Right lobe of liver (tissue), 6 donors: ENCODE measurements at regions not wholly inside any gene's neighbourhood (a gene's known extent, or its start where the extent isn't known, plus 50 kb on each side); places are given as distances from the start of the nearest gene placed in this dataset.

ENCODE experiments used
- ATAC-seq, 4 donors: fragments of 200-7000 bp; cut with Tn5 transposase; one replicate each; pipeline ENCODE4 v1.9.1; 2020; ENCODE audit warnings: mild to moderate bottlenecking in 4 of 4, moderate library complexity in 4 of 4
- DNase-seq, 3 donors: peaks; one replicate each; pipeline ENCODE4 v3.0.0-alpha.2; 2020
- H3K27ac ChIP-seq, 3 donors: fragments of 200-600 bp; one replicate each; pipeline ENCODE4 v1.8.0; 2022
- H3K27me3 ChIP-seq, 2 donors: fragments of 200-600 bp; one replicate each; pipeline ENCODE4 v1.8.0; 2022
- H3K36me3 ChIP-seq, 4 donors: fragments of 200-600 bp; sonication (generic) in 1 of 4; one replicate each; pipeline versions ENCODE4 v1.5.1 to v1.8.0; 2017 to 2022; ENCODE audit warnings: control low read depth in 1 of 4
- H3K4me1 ChIP-seq, 4 donors: fragments of 200-600 bp; sonication (generic) in 1 of 4; one replicate each; pipeline versions ENCODE4 v1.5.1 to v1.8.0; 2017 to 2022; ENCODE audit warnings: control low read depth in 1 of 4
- H3K4me3 ChIP-seq, 3 donors: fragments of 200-600 bp; one replicate each; pipeline ENCODE4 v1.8.0; 2022
- H3K9me3 ChIP-seq, 4 donors: fragments of 200-600 bp; sonication (generic) in 1 of 4; one replicate each; pipeline versions ENCODE4 v1.5.1 to v1.8.0; 2017 to 2022; ENCODE audit warnings: control low read depth in 1 of 4
- POLR2A ChIP-seq: fragments of 450-650 bp; IDR thresholded peaks from one replicate; pipeline ENCODE4 v1.6.1; 2017; ENCODE audit warnings: antibody characterized with exemption, mild to moderate bottlenecking
- WGBS: methylation state at CpG from one replicate; pipeline ENCODE4 v1.1.6; 2018; ENCODE audit warnings: low coverage, low lambda C conversion rate; ENCODE audit not compliant: insufficient coverage; ENCODE audit errors: missing lambda C conversion rate; 5-methylcytosine and 5-hydroxymethylcytosine counted together
- intact Hi-C, 2 donors: fragments of 100-400 bp; cut with DNase I; formaldehyde crosslinking; loops; one replicate each; pipeline versions ENCODE4 v1.11.2 to v1.14.1; 2022
- TF ChIP-seq, protein P1 (sequence below), 4 donors: fragments of 200-600 bp in 3 of 4; fragments of 450-650 bp in 1 of 4; IDR thresholded peaks; one replicate each; pipeline versions ENCODE4 v1.5.1 to v1.8.0; 2016 to 2022; ENCODE audit warnings: antibody characterized with exemption in 4 of 4, mild to moderate bottlenecking in 2 of 4
- donor health status: DM: no; HTN: yes; CAD: no.
- donor health status: DM: no; HTN: no; CAD: no.
- donor health status: DM: no; HTN: no; CAD: no.
- donor health status: DM: no; HTN: yes; CAD: no.
- donor health status: DM: no; HTN: yes; CAD: no.

DNA sequence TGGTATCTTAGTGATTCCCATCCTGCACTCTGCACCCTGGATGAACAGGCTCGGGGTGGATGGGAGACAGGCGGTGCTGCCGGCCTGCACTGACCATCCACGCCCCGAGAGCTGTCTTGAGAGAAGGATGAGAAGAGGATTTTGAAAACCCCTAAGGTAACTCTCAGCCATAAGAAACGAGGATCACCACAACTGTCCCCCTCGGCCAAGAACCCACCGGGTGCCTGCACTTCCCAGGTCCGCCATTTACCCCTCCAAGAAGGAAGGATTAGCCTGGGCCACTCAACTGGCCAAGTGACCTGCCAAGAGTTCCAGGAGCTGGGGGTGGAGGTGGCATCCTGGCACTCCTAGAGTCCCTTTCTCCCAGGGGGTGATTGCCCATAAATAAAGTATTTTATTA, 302.4 kb upstream of the TNRC6C start:
- H3K4me1 ChIP-seq, result no peaks in the 10 kb centered on the region
- H3K4me3 ChIP-seq, result no peak overlapping the region
- H3K36me3 ChIP-seq, result no peaks in the 10 kb centered on the region
- 31% methylated on average over 4 of the region's 9 CpGs for WGBS
- no peaks in the 10 kb centered on the region for H3K9me3 ChIP-seq
- no peak for ATAC-seq
- no peak for TF ChIP-seq POLR2A
- TF ChIP-seq, protein P1, sequence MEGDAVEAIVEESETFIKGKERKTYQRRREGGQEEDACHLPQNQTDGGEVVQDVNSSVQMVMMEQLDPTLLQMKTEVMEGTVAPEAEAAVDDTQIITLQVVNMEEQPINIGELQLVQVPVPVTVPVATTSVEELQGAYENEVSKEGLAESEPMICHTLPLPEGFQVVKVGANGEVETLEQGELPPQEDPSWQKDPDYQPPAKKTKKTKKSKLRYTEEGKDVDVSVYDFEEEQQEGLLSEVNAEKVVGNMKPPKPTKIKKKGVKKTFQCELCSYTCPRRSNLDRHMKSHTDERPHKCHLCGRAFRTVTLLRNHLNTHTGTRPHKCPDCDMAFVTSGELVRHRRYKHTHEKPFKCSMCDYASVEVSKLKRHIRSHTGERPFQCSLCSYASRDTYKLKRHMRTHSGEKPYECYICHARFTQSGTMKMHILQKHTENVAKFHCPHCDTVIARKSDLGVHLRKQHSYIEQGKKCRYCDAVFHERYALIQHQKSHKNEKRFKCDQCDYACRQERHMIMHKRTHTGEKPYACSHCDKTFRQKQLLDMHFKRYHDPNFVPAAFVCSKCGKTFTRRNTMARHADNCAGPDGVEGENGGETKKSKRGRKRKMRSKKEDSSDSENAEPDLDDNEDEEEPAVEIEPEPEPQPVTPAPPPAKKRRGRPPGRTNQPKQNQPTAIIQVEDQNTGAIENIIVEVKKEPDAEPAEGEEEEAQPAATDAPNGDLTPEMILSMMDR (IDR thresholded peaks at IDR 0.05), result no peak
- intact Hi-C loops, result no loop called here
- no peak for DNase-seq
- H3K27ac ChIP-seq, result no peak overlapping the region
- no peaks in the 10 kb centered on the region for H3K27me3 ChIP-seq

DNA sequence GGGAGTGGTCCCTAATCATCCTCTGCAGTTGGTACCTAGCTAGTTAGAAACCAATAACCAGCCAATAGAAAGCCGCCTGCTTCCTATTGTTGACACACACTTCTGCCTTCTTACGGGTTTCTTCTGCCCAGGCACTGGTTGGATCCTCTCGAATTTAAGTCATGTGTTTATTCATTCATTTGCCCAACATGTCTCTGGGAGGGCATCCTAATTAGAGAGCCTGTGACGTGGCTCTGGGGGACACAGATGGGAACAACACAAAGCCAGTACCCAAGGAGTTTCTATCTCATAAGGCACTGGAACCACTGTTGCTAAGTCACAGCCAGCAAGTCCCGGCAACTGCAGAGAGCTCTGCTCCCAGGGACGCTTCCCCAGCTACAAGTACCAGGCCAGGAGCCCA, 300.7 kb upstream of the TNRC6C start:
- no peak overlapping the region for H3K4me3 ChIP-seq
- ATAC-seq (no peak), DNase-seq (no peak)
- H3K36me3 ChIP-seq, result no peaks in the 10 kb centered on the region
- no peaks in the 10 kb centered on the region for H3K27me3 ChIP-seq
- H3K27ac ChIP-seq, result no peak overlapping the region
- TF ChIP-seq, protein P1 (IDR thresholded peaks at IDR 0.05), result no peak
- no peak for TF ChIP-seq POLR2A
- WGBS, result 51% methylated on average over 6 of the region's 6 CpGs
- H3K4me1 ChIP-seq, result no peaks in the 10 kb centered on the region
- intact Hi-C loops, result no loop called here
- H3K9me3 ChIP-seq, result no peaks in the 10 kb centered on the region

DNA sequence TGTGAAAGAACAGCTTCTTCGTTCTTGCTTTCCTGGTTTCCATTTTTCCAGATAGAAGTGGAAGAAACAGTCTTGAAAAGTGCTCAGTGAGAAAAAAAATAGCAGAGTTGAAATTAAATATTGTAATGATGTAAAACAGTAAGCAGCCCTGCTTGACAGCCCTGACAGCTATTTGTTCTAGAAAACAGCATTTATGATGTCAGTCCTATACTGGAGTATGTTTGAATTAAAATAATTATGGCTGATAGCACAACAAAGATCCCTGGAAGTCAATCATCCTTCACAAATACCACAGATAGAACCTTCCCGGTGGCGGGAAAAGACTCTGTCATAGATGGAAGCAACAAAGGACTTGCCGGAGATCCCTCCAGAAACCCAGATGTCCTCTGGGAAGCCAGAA, 298.0 kb upstream of the TNRC6C start:
- no peak for TF ChIP-seq POLR2A
- TF ChIP-seq, protein P1 (IDR thresholded peaks at IDR 0.05), result no peak
- no peaks in the 10 kb centered on the region for H3K27me3 ChIP-seq
- 63% methylated on average over 2 of the region's 4 CpGs for WGBS
- H3K9me3 ChIP-seq, result no peaks in the 10 kb centered on the region
- ATAC-seq (no peak), DNase-seq (no peak)
- intact Hi-C loops, result no loop called here
- no peak overlapping the region for H3K4me3 ChIP-seq
- no peaks in the 10 kb centered on the region for H3K36me3 ChIP-seq
- H3K4me1 ChIP-seq, result no peaks in the 10 kb centered on the region
- H3K27ac ChIP-seq, result no peak overlapping the region

DNA sequence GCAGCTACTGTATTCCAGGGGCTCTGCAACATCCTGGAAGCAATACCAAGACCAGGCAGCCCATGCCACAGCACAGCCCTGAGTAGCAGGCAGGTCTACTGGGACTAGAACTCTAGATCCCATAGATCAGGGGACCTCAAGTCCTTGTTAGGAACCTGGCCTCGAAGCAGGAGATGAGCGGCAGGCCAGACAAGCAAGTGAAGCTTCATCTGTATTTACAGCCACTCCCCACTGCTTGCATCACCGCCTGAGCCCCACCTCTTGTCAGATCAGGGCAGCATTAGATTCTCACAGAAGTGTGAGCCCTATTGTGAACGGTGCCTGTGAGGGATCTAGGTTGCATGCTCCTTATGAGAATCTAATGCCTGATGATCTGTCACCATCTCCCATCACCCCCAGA, 295.7 kb upstream of the TNRC6C start:
- Histone ChIP-seq H3K9me3 (no peaks in the 10 kb centered on the region), H3K4me3 (no peak overlapping the region), H3K4me1 (no peaks in the 10 kb centered on the region), H3K36me3 (no peaks in the 10 kb centered on the region), H3K27me3 (no peaks in the 10 kb centered on the region), H3K27ac (no peak overlapping the region)
- intact Hi-C loops, result no loop called here
- TF ChIP-seq, protein P1 (IDR thresholded peaks at IDR 0.05), result no peak
- no peak for TF ChIP-seq POLR2A
- no CpG with 5 or more reads among the region's 4 CpGs for WGBS
- no peak for DNase-seq
- ATAC-seq, result no peak

DNA sequence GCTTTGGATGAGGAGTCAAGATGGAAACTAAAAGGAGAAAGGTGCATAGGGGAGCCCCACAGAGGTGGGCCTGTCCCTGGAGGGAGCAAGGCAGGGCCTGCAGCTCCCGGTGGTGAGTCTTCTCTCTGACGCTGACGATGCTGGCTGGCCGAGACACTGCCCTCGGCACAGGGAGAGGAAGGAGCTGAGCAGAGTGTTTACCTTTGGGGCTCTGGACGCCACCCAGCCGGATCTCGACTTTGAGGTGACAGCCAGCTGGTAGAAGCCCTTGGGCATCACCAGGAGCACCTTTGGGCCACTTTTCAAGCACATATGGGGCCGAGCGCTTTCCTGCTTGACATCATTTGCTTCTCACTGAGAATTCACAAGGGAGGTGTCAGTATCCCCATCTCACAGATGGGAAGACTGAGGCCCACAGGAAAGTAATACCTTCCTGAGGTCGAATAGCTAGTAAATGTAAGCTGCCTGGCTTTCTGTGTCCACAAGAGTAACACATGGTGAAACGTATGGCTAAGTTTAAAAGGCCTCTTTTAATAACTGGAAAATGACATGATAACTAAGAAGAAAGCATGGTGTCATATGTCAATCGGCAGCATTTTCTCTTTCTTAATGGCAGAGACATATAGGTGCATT, 294.3 kb upstream of the TNRC6C start:
- no peak for DNase-seq
- Histone ChIP-seq H3K27ac (no peak overlapping the region), H3K4me1 (no peaks in the 10 kb centered on the region), H3K27me3 (no peaks in the 10 kb centered on the region), H3K9me3 (peaks cover 0 to 6% (median 0%) of the 10 kb centered on the region in 4 donors), H3K4me3 (no peak overlapping the region), H3K36me3 (no peaks in the 10 kb centered on the region)
- no peak for ATAC-seq
- TF ChIP-seq POLR2A, result no peak
- TF ChIP-seq, protein P1 (IDR thresholded peaks at IDR 0.05), result no peak
- intact Hi-C loops, result no loop called here
- WGBS, result 70% methylated on average over 13 of the region's 13 CpGs
